ENCODE measurements at regions not wholly inside any gene's neighbourhood (a gene's known extent, or its start where the extent isn't known, plus 50 kb on each side); places are given as distances from the start of the nearest gene placed in this dataset.

- POLR2A ChIA-PET = no interaction called here
- CTCF ChIA-PET = no interaction called here
Measured at GRCh38 chr1:5458248-5458647, 534.0 kb downstream of the NPHP4 start.

- CTCF ChIA-PET = no interaction called here
Measured at GRCh38 chr1:5456090-5456811, 536.0 kb downstream of the NPHP4 start.

GRCh38 chr1:5455651-5456050 is 536.6 kb downstream of the NPHP4 start:
- ChIA-PET CTCF (no interaction called here), POLR2A (no interaction called here)

More at GRCh38 chr1:5456090-5456811, 536.0 kb downstream of the NPHP4 start:
- POLR2A ChIA-PET = no interaction called here

- CTCF ChIA-PET = no interaction called here
- POLR2A ChIA-PET = no interaction called here
Measured at GRCh38 chr1:5455056-5455455, 537.2 kb downstream of the NPHP4 start.

GRCh38 chr1:5453347-5453746 is 538.9 kb downstream of the NPHP4 start:
- POLR2A ChIA-PET = no interaction called here
- CTCF ChIA-PET = no interaction called here

GRCh38 chr1:5451671-5452070 is 540.6 kb downstream of the NPHP4 start:
- CTCF ChIA-PET = no interaction called here

GRCh38 chr1:5448486-5448885 is 543.7 kb downstream of the NPHP4 start:
- POLR2A ChIA-PET = no interaction called here
- CTCF ChIA-PET = no interaction called here

More at GRCh38 chr1:5451671-5452070, 540.6 kb downstream of the NPHP4 start:
- POLR2A ChIA-PET = no interaction called here

GRCh38 chr1:5447503-5447960 is 544.7 kb downstream of the NPHP4 start:
- ChIA-PET CTCF (no interaction called here), POLR2A (no interaction called here)

- POLR2A ChIA-PET = no interaction called here
- CTCF ChIA-PET = no interaction called here
Measured at GRCh38 chr1:5444396-5444795, 547.8 kb downstream of the NPHP4 start.

GRCh38 chr1:5436808-5437207 is 555.4 kb downstream of the NPHP4 start:
- ChIA-PET CTCF (no interaction called here), POLR2A (no interaction called here)

GRCh38 chr1:5435414-5435813 is 556.8 kb downstream of the NPHP4 start:
- ChIA-PET CTCF (no interaction called here), POLR2A (no interaction called here)

GRCh38 chr1:5432436-5432835 is 559.8 kb downstream of the NPHP4 start:
- ChIA-PET CTCF (no interaction called here), POLR2A (no interaction called here)

- ChIA-PET POLR2A (no interaction called here), CTCF (interaction anchor here (0.7 kb wide), 1 partner anchor 50 kb away, joined by 4 read pairs; no protein-coding TSS in a partner anchor)
Measured at GRCh38 chr1:5430911-5431697, 561.1 kb downstream of the NPHP4 start.

GRCh38 chr1:5430136-5430535 is 562.1 kb downstream of the NPHP4 start:
- ChIA-PET POLR2A (interaction anchor here (0.6 kb wide), 1 partner anchor 71 kb away, joined by 3 read pairs; no protein-coding TSS in a partner anchor), CTCF (interaction anchor here (0.6 kb wide), 1 partner anchor 1306 kb away, joined by 3 read pairs; no protein-coding TSS in a partner anchor)

GRCh38 chr1:5428351-5428750 is 563.9 kb downstream of the NPHP4 start:
- ChIA-PET CTCF (no interaction called here), POLR2A (no interaction called here)

- ChIA-PET CTCF (no interaction called here), POLR2A (no interaction called here)
Measured at GRCh38 chr1:5427026-5427613, 565.1 kb downstream of the NPHP4 start.

GRCh38 chr1:5424802-5425703 is 567.2 kb downstream of the NPHP4 start:
- ChIA-PET POLR2A (no interaction called here), CTCF (no interaction called here)

GRCh38 chr1:5423109-5423508 is 569.1 kb downstream of the NPHP4 start:
- CTCF ChIA-PET = no interaction called here
- POLR2A ChIA-PET = no interaction called here

- POLR2A ChIA-PET = no interaction called here
- CTCF ChIA-PET = no interaction called here
Measured at GRCh38 chr1:5419501-5419900, 572.7 kb downstream of the NPHP4 start.

- CTCF ChIA-PET = no interaction called here
- POLR2A ChIA-PET = no interaction called here
Measured at GRCh38 chr1:5416518-5416917, 575.7 kb downstream of the NPHP4 start.

Data from activated CD8-positive, alpha-beta memory T cell treated with anti-CD3 and anti-CD28 coated beads for 36 hours (primary cell).